ENCODE measurements at regions not wholly inside any gene's neighbourhood (a gene's known extent, or its start where the extent isn't known, plus 50 kb on each side); places are given as distances from the start of the nearest gene placed in this dataset.

- TF ChIP-seq ZFP3 (CRISPR knock-in tag; IDR thresholded peaks at IDR 0.05) (no peak), PPARA (CRISPR knock-in tag; IDR thresholded peaks at IDR 0.05; ENCODE audit: borderline replicate concordance) (no peak), TCF4 (CRISPR knock-in tag; IDR thresholded peaks at IDR 0.05; ENCODE audit: borderline replicate concordance) (no peak), ISL1 (CRISPR knock-in tag; IDR thresholded peaks at IDR 0.05) (no peak), SNAI2 (CRISPR knock-in tag; IDR thresholded peaks at IDR 0.05) (no peak), RARB (CRISPR knock-in tag; IDR thresholded peaks at IDR 0.05) (no peak), ZNF565 (CRISPR knock-in tag; conservative IDR thresholded peaks at IDR 0.05; ENCODE audit: low read depth) (no peak), CSRNP3 (CRISPR knock-in tag; IDR thresholded peaks at IDR 0.05) (no peak), GLIS3 (CRISPR knock-in tag; IDR thresholded peaks at IDR 0.05) (no peak), TOX (CRISPR knock-in tag; IDR thresholded peaks at IDR 0.05; ENCODE audit: borderline replicate concordance) (no peak)
- no peak for ATAC-seq
Measured at GRCh38 chr13:109651854-109652253, 134.5 kb downstream of the IRS2 start.

GRCh38 chr13:109651311-109651710 is 135.1 kb downstream of the IRS2 start:
- ATAC-seq, result no peak
- no peak for TF ChIP-seq ZFP30 (CRISPR knock-in tag; IDR thresholded peaks at IDR 0.05)
- TF ChIP-seq TCF4 (CRISPR knock-in tag; IDR thresholded peaks at IDR 0.05; ENCODE audit: borderline replicate concordance), result no peak
- no peak for TF ChIP-seq ARNTL (CRISPR knock-in tag; IDR thresholded peaks at IDR 0.05; ENCODE audit: borderline replicate concordance, low read depth)
- no peak for TF ChIP-seq GLIS3 (CRISPR knock-in tag; IDR thresholded peaks at IDR 0.05)
- no peak for TF ChIP-seq ZC3H10 (CRISPR knock-in tag; IDR thresholded peaks at IDR 0.05)
- TF ChIP-seq BACH2 (CRISPR knock-in tag; IDR thresholded peaks at IDR 0.05; ENCODE audit: borderline replicate concordance), result no peak
- TF ChIP-seq TSHZ2 (CRISPR knock-in tag; IDR thresholded peaks at IDR 0.05), result no peak
- no peak for TF ChIP-seq SNAI2 (CRISPR knock-in tag; IDR thresholded peaks at IDR 0.05)
- TF ChIP-seq OSR1 (CRISPR knock-in tag; IDR thresholded peaks at IDR 0.05), result no peak
- no peak for TF ChIP-seq ZFP3 (CRISPR knock-in tag; IDR thresholded peaks at IDR 0.05)
- TF ChIP-seq RARB (CRISPR knock-in tag; IDR thresholded peaks at IDR 0.05), result no peak
- no peak for TF ChIP-seq TOX (CRISPR knock-in tag; IDR thresholded peaks at IDR 0.05; ENCODE audit: borderline replicate concordance)
- no peak for TF ChIP-seq ZNF8 (CRISPR knock-in tag; IDR thresholded peaks at IDR 0.05)

GRCh38 chr13:109650861-109651260 is 135.5 kb downstream of the IRS2 start:
- no peak for TF ChIP-seq ARNTL (CRISPR knock-in tag; IDR thresholded peaks at IDR 0.05; ENCODE audit: borderline replicate concordance, low read depth)
- no peak for TF ChIP-seq TSHZ2 (CRISPR knock-in tag; IDR thresholded peaks at IDR 0.05)
- TF ChIP-seq ZNF70 (CRISPR knock-in tag; IDR thresholded peaks at IDR 0.05), result no peak
- TF ChIP-seq ZFP30 (CRISPR knock-in tag; IDR thresholded peaks at IDR 0.05), result no peak
- TF ChIP-seq TCF4 (CRISPR knock-in tag; IDR thresholded peaks at IDR 0.05; ENCODE audit: borderline replicate concordance), result no peak
- TF ChIP-seq ZNF8 (CRISPR knock-in tag; IDR thresholded peaks at IDR 0.05), result no peak
- TF ChIP-seq POU6F1 (CRISPR knock-in tag; IDR thresholded peaks at IDR 0.05; ENCODE audit: borderline replicate concordance, low read depth), result no peak
- no peak for TF ChIP-seq GLIS3 (CRISPR knock-in tag; IDR thresholded peaks at IDR 0.05)
- no peak for TF ChIP-seq ZFP3 (CRISPR knock-in tag; IDR thresholded peaks at IDR 0.05)
- TF ChIP-seq ZNF565 (CRISPR knock-in tag; conservative IDR thresholded peaks at IDR 0.05; ENCODE audit: low read depth), result no peak
- TF ChIP-seq ISL1 (CRISPR knock-in tag; IDR thresholded peaks at IDR 0.05), result no peak

More at GRCh38 chr13:109650861-109651260, 135.5 kb downstream of the IRS2 start:
- no peak for ATAC-seq
